PFSK-1 (cell line): ENCODE measurements at regions not wholly inside any gene's neighbourhood (a gene's known extent, or its start where the extent isn't known, plus 50 kb on each side); places are given as distances from the start of the nearest gene placed in this dataset.

Experiments used
- POLR2AphosphoS5 ChIP-seq: IDR thresholded peaks from 2 replicates; pipeline ENCODE4 v1.6.1; 2012; ENCODE audit warnings: low read depth, mild to moderate bottlenecking, control low read depth, low read length, moderate library complexity
- REST ChIP-seq, 2 experiments: IDR thresholded peaks; 2 replicates each; pipeline versions ENCODE4 v1.6.1 to v1.8.0; 2011 to 2012; ENCODE audit warnings: low read depth in 2 of 2, low read length in 2 of 2, control low read depth in 1 of 2, inconsistent platforms in 1 of 2, mild to moderate bottlenecking in 1 of 2, moderate library complexity in 1 of 2; ENCODE audit not compliant: insufficient read depth in 1 of 2
- SIN3A ChIP-seq: IDR thresholded peaks from 2 replicates; pipeline ENCODE4 v1.6.1; 2012; ENCODE audit warnings: mild to moderate bottlenecking, low read length, moderate library complexity, borderline replicate concordance; ENCODE audit not compliant: insufficient read depth
- TAF1 ChIP-seq: IDR thresholded peaks from 2 replicates; pipeline ENCODE4 v1.6.1; 2012; ENCODE audit warnings: low read length, control low read depth, borderline replicate concordance; ENCODE audit not compliant: insufficient read depth

DNA sequence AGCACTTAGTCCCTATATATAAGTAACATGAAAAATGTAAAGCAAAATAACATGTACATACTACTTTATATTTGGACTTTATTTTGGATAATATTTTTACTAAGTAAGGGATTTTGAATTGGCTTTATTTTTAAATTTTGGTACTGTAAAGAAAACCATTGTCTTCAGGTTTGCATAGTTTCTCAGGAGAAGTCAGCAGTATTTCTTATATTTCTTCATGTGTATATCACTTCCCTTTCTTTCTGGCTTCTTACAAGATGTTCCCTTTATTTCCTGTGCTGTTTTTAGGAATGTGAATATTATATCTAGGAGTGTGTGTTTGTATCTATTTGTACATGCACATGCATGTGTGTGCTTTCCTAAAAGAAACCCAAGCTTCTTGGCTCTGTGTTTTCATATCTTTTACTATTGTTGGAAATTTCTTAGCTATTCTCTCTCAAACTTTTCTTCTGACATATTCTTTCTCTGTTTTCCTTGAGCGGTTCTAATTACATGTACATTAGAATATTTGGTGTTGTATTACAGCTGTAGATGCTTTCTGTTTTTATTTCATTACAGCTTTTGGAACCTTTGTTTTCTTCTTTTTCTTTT, 1549.7 kb upstream of the ACVR2A start:
- TF ChIP-seq POLR2AphosphoS5 (no peak), TAF1 (no peak), REST (IDR thresholded peaks at IDR 0.05; ENCODE audit: insufficient read depth in 1 of 2, low read depth in 2 of 2, low read length in 2 of 2) (no peak), SIN3A (no peak)
